DND-41 (cell line): ENCODE measurements at regions not wholly inside any gene's neighbourhood (a gene's known extent, or its start where the extent isn't known, plus 50 kb on each side); places are given as distances from the start of the nearest gene placed in this dataset.

ENCODE experiments used
- CTCF ChIP-seq: IDR thresholded peaks from 2 replicates; pipeline ENCODE4 v1.5.1; 2012; ENCODE audit warnings: borderline replicate concordance, low read length, moderate library complexity, mild to moderate bottlenecking; ENCODE audit not compliant: poor library complexity, severe bottlenecking; ENCODE audit errors: extremely low read depth
- EZH2 ChIP-seq: IDR thresholded peaks from 3 replicates; pipeline ENCODE4 v1.6.1; 2012; ENCODE audit warnings: borderline replicate concordance, low read depth, mild to moderate bottlenecking, moderate library complexity, low read length, inconsistent platforms; ENCODE audit not compliant: severe bottlenecking

GRCh38 chr3:181879926-181880325 is 168.2 kb downstream of the SOX2 start:
- TF ChIP-seq CTCF (no peak), EZH2 (no peak)
